ENCODE measurements at regions not wholly inside any gene's neighbourhood (a gene's known extent, or its start where the extent isn't known, plus 50 kb on each side); places are given as distances from the start of the nearest gene placed in this dataset.

- DNase-seq (ENCODE audit: low read depth in 2 of 2): no peak
These were observed 606.6 kb upstream of the DPP6 start for GRCh38 chr7:153445641-153446040.

GRCh38 chr7:153446490-153446889 is 605.7 kb upstream of the DPP6 start:
- no peak for DNase-seq (ENCODE audit: low read depth in 2 of 2)

DNA sequence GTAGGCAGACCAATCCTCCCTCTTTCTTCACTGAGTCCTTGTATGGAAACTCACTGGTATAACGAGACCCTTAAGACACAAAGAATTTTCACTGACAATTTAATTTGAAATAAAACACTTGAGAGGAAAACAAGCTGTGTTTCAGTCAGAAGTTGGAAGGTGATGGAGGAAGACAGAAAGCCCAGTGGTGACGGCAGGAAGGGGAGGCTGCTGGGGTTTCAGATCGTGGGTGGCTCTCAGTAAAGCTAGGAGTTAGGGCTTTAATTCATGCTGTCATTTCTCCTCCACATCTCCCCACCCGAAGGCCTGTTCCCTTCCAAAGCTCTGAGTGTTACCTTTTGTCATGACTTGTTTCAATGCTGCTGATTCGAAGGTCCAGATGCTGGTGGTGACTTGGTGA is 605.2 kb upstream of the DPP6 start:
- no peak for DNase-seq (ENCODE audit: low read depth in 2 of 2)

DNA sequence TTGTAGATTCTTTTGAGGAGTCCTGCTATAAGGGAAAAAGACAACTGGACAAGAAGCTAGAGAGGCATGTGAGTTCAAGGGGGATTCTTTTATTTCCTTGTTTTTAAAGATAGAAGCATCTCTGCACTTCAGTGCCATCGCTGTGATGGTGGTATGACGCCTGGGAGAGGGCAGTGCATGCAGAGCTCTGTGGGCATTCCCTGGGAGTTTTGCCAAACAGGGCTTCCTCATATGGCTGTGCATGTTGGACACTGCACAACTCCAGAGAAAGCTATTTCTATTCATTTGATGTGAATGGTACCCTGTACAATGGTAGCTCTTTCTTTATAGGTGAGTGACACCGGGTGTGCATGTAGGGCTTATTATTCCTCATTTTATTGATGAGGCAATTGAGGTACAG is 599.5 kb upstream of the DPP6 start:
- no peak for DNase-seq (ENCODE audit: low read depth in 2 of 2)

DNA sequence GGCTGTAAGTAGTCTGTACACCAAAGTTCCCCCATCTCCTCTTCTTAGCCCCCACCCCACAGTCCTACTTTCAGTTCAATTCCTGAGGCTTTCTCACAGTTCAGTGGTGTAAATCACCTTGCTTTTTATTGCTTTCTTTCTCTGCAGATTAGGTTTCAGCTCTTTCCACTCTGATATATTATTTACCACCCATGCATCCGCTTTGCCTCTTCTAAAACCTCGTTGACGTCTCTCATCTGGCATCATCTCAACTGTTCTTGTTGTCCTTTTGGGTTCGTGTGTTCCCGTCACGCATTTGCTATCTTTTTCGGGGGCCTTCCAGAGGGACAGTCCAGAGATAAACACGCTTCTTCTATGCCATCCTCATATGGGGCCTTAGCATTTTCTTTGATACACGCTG is 597.9 kb upstream of the DPP6 start:
- DNase-seq (ENCODE audit: low read depth in 2 of 2): no peak

DNA sequence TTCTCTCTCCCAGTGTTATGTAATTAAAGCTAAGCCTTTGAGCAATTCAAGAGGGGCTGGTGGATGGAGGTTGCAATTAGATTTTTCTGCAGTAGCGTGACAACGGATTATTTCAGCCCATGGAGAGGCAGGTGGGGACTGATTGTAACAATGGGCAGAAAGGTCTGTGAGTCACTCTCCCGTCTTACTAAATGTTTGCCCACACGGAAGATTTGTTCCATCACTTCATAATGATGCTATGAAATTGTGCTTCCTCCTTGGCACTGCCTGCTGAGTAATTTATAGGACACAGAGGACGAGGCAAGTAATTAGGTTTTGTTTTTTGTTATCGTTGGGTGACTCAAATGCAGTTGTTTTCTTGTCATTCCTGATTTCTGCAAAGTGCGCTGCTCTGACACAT is 594.5 kb upstream of the DPP6 start:
- no peak for DNase-seq (ENCODE audit: low read depth in 2 of 2)

DNA sequence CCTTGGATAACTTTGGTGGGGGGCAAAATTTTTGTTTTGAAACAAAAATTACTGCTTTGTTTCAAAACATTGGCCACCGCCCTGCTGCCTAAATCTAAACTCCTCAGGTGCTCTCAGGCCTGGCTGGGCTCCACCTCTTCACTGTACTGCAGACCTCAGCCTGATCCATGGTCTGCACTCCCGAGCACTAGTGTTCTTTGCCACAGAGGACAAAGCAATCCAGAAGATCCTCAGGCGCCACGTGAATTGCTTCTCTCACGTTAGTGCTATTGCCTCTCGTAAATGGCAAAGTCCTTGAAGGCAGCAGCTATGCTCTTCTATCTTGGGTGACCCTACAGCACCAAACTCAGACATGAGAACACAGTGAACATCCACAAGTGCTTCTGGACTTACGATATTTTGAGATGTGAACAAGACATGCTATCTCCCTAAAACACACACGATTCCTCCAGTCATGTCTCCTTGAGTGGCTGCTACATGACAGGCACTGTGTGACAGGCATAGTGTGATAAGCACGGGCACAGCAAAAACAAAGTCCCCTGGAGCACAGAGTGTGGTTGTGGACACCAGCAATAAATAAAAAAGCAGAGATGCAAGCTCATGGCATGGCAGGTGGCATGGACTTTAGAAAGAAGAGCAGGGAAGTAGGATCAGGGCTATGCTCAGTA is 582.1 kb upstream of the DPP6 start:
- DNase-seq (ENCODE audit: low read depth in 2 of 2): no peak

DNA sequence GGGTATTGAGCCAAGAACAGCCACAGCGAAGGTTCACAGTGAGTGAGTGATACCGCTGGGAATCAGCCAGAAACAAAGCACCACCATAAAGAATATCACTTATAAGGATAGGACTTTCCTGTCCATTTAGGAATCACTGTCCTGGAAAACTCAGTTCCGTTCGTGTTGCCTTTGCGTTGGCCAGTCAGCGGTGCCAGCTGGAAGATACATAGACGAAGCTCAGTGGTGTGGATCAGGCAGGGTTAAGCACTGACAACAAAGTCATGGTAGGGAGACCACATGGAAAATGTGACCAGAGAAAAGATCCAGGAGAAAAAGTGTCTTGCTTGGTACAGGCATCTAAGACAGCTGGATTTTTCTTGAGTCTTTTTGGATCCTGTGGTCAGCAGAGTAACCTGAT is 579.7 kb upstream of the DPP6 start:
- no peak for DNase-seq (ENCODE audit: low read depth in 2 of 2)

GRCh38 chr7:153473185-153473584 is 579.0 kb upstream of the DPP6 start:
- no peak for DNase-seq (ENCODE audit: low read depth in 2 of 2)

GRCh38 chr7:153475239-153475638 is 577.0 kb upstream of the DPP6 start:
- no peak for DNase-seq (ENCODE audit: low read depth in 2 of 2)

DNA sequence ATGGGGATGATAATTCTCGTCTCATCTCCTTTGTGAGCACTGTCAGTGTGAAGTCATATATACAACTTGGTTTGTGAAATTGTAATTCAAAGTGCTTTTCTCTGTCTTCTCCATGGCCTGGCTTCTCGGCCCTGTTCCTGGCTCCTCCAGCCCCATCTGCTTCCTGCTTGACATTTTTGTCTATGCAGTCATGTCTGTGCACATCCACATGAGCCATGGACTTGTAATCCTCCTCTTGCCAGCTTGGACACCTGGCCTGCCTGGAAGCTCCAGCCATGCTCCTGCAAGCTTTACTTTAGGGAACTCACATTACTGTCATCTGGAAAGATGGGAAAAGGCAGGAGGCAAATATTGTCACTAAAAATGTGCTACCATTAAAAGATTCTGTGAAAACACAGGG is 576.0 kb upstream of the DPP6 start:
- no peak for DNase-seq (ENCODE audit: low read depth in 2 of 2)

GRCh38 chr7:153496257-153496656 is 555.9 kb upstream of the DPP6 start:
- DNase-seq (ENCODE audit: low read depth in 2 of 2): no peak

- no peak for DNase-seq (ENCODE audit: low read depth in 2 of 2)
These were observed 549.1 kb upstream of the DPP6 start for GRCh38 chr7:153503093-153503492.

DNA sequence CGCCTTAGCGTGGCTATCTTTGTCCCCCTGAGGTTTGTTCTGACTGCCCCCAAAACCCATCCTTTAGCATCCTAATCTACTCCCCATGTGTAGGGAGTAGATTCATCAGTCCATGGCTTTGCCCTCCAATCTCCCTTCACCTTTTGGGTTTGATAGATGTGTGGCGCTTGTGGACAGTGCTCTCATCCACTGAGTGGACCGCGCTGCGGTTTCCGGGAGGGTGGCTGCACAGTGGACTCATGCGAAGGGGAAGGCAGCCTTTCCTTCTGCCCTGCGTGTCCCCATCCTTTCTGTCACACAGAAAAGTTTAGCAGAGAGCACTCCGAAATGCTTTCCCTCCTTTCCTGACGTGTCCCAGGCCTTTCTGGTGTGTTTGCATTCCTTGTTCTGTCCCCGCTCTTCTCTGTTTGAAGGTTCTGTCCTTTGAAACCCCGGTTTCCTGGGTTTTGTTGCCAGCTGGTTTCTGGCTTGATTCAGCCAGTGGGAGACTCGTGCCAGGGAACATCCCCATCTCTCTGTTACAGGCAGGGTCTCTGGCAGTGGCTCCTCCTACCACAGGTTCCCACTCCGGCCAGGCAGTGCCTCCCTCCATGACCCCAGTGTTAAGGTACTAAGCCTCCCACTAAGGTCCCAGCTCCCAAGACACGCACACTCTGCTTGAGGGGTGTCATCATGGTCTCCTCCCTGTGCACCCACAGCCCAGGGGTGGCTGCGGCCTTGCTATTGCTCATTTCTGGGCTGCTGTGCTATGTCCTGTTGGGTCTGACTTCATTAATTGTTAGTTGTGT is 547.7 kb upstream of the DPP6 start:
- no peak for DNase-seq (ENCODE audit: low read depth in 2 of 2)

DNA sequence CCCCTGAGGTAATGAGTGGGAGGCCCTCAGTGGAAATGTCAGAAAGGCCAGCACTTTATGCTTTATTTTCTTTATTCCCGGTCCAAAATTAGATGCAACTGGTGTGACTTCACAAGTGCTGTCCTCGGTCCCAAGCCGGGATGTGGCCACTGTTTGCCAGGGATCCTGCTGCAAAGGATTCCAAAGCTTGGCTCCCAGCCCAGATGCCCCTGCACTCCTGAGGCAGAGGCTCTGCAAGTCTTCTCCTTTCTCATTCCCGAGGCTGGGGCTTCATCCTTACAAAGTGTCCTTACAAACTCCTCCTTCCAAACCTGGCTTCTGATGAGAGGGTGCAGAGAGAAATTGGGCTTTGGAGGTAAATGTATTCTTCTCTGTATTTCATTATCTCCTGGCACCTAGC is 544.3 kb upstream of the DPP6 start:
- no peak for DNase-seq (ENCODE audit: low read depth in 2 of 2)

GRCh38 chr7:153509768-153510167 is 542.4 kb upstream of the DPP6 start:
- DNase-seq (ENCODE audit: low read depth in 2 of 2): no peak

- no peak for DNase-seq (ENCODE audit: low read depth in 2 of 2)
These were observed 541.5 kb upstream of the DPP6 start for GRCh38 chr7:153510674-153511073.

DNA sequence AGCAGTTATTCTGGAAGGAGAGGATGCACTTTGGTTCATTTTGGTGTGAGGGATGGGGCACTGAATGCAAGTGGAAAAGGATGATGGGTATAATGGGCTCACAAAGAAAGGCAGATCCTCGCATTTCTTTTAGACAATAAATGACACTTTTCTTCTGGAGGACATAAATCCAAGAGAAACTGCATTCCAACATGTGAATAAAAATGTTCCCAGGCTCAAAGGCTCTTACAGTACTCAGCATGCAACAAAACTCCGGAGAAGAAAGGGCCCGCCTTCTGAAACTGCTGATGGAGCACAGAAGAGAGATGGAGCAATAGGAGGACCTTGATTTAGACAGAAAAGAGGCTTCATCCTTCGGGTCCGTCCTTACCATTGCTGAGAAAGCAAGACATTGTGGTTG is 538.2 kb upstream of the DPP6 start:
- no peak for DNase-seq (ENCODE audit: low read depth in 2 of 2)

- DNase-seq (ENCODE audit: low read depth in 2 of 2): no peak
These were observed 536.8 kb upstream of the DPP6 start for GRCh38 chr7:153515359-153515758.

DNA sequence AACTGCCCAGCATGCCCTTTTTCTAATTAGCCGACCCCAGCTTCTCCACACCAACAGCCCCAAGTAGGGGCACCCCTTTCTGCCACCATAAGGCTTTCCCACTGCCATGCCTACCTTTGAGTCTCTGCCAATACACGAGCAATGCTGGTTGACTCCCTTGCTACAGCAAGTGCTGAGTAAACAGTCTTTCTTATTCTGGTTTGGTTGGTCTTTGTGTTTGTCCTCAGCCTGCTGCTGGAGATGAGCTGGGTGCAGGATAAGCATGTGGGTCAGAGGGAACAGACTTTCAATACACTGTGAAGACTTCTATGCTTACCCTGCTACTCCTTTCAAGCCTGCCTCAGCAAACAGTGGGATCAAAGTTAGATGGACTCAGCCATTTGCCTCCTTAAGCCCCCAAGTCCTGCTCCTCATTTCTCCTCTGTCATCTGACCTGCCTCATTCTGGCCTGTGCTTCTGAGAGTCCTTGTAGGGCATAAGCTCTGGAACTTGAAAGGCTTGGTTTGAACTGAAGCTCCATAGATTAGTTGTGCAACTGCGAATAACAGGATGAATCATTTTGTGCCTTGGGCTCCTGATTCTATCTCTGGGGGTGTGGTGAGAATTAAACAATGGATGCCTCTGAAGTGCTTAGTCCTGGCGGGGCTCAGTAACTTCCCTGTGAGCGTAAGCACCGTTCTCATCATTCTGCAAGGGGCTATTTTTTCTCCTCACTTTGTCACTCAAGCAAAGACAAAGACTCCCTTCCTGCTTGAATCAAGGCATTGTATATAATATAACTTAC is 533.8 kb upstream of the DPP6 start:
- DNase-seq (ENCODE audit: low read depth in 2 of 2): no peak

DNA sequence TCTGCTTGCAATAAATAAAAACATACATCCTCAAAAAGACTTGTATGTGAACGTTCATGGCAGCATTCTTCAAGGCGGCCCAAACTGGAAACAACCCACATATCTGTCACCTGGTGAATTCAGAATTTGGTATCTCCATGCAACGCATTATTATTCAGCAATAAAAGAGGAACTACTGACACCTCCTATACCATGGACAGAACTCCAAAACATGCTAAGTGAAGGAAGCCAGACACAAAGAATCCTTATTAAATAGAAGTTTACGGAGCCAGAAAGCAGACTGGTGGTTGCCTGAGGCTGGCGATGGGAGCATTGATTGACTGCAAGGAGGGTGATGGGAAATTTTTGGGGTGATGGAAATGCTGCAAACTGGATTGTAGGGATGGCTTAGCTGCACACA is 530.8 kb upstream of the DPP6 start:
- DNase-seq (ENCODE audit: low read depth in 2 of 2): no peak

GRCh38 chr7:153522261-153522660 is 529.9 kb upstream of the DPP6 start:
- no peak for DNase-seq (ENCODE audit: low read depth in 2 of 2)
